Stimulated activated naive CD8-positive, alpha-beta T cell treated with anti-CD3 and anti-CD28 coated beads, Interleukin-15, Interleukin-2, amounts not matched to agents 100 U/mL and 50 U/mL, for 24 hours (primary cell): ENCODE measurements at regions not wholly inside any gene's neighbourhood (a gene's known extent, or its start where the extent isn't known, plus 50 kb on each side); places are given as distances from the start of the nearest gene placed in this dataset.

ENCODE experiments used
- ATAC-seq: fragments of 150-1000 bp; cut with Tn5 transposase; one replicate; pipeline ENCODE4 v1.10.0; 2021
- DNase-seq: peaks from one replicate; pipeline ENCODE4 v3.0.0; 2021

- ATAC-seq = no peak
- DNase-seq = no peak
These were observed 111.5 kb downstream of the ELAPOR2 start for GRCh38 chr7:86947929-86948328.

- DNase-seq (no peak), ATAC-seq (no peak)
These were observed 116.0 kb downstream of the ELAPOR2 start for GRCh38 chr7:86943447-86943846.

GRCh38 chr7:86942995-86943394 is 116.5 kb downstream of the ELAPOR2 start:
- ATAC-seq = no peak
- no peak for DNase-seq

DNA sequence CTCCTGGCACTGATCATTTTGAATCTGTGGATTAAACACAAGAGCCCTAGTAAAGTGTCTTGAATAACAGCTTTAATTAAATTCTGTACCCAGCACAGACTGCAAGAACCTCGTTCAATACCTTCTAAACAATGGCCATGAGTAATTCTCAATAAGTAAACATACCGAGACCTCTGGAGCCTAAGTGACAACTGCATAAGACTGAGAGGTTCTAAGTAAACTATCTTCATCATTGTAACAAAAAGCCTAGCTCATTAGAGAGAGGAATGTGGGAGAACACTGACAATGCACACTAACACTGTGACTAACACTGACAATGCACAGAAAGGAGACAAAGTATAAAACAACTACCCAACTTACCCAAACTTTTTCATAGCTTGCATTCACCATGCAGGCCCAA is 117.4 kb downstream of the ELAPOR2 start:
- ATAC-seq = no peak
- DNase-seq = no peak

DNA sequence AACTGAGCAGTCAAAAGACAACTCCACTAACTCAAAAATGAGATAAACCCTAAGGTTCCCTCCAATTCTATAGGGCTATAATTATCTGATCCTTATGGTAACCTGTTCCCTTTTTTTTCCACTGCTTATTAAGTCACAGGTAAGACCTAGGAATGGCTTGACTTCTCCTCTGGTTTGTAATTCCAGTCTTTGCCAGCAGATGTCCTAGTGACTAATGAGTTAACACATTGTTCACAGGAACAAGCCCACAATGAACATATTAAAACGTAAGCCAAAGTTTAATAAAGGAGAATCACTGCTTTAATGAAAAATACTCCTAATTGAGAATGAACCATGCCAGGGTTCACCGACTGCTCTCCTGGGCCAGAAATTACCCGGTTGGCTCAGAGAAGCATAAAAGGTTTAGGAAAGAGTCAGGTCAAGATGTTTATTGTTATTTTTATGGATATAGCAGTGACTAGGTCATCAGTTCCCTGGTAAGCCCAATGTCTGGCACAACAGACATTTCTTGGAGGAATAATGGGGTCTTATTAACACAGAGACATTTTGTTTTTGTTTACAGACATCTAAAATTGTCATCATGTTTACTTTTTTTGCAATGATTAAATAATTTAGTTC is 120.1 kb downstream of the ELAPOR2 start:
- peak; percentile 63 for ATAC-seq
- peak; percentile 48 for DNase-seq

- DNase-seq (no peak), ATAC-seq (no peak)
These were observed 122.0 kb downstream of the ELAPOR2 start for GRCh38 chr7:86937363-86937878.

DNA sequence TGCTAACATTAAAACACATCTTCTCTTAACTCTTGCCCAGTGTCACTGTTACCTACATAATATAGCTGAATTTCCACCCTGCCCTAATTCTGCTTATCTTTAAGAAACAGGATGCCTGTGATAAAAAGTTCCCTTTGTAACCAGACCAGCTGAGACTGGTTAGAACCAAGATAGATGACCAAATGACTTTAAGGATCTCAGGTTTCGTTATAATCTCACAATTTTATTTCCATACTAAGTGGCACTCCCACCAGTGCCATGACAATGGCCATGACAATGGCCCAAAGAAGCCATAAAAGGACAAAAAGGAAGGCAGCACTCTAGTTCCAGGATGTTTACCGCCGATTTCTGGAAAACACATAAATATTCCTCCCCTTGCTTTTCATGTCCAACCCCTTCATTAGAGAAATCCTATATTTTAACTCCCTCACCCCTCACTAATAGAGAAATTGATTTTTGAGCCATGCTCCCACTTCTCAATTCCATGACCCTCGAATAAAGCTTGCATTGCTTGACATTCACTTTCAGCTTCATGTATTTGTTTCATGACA is 126.1 kb downstream of the ELAPOR2 start:
- ATAC-seq (no peak), DNase-seq (no peak)

DNA sequence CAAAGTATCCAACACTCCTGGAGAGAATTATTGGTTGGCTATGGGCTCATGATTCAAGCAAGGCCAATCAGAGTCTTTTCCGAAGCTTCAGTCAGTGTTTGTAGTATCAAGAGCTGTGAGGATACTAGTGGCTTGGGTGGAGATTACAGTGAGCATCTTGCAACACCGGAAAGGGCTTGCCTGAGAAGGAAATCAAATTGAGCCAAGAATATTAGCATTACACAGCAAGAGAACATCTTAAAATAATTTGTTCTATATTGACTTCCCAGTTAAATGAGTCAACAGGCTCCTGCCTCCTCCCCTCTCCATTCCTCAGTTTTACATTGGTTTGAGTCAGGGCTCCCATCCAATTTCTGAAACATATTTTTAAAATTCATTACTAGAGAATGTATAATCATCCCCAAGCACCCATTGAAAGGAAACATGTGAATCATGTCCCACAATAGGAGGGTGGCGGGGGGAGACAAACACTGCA is 127.4 kb downstream of the ELAPOR2 start:
- ATAC-seq = peak; percentile 49

GRCh38 chr7:86931439-86931838 is 128.0 kb downstream of the ELAPOR2 start:
- peak; percentile 69 for ATAC-seq
- DNase-seq = no peak

More for the DNA sequence above, 127.4 kb downstream of the ELAPOR2 start:
- DNase-seq = no peak

GRCh38 chr7:86930554-86931307 is 128.7 kb downstream of the ELAPOR2 start:
- DNase-seq (no peak), ATAC-seq (no peak)

DNA sequence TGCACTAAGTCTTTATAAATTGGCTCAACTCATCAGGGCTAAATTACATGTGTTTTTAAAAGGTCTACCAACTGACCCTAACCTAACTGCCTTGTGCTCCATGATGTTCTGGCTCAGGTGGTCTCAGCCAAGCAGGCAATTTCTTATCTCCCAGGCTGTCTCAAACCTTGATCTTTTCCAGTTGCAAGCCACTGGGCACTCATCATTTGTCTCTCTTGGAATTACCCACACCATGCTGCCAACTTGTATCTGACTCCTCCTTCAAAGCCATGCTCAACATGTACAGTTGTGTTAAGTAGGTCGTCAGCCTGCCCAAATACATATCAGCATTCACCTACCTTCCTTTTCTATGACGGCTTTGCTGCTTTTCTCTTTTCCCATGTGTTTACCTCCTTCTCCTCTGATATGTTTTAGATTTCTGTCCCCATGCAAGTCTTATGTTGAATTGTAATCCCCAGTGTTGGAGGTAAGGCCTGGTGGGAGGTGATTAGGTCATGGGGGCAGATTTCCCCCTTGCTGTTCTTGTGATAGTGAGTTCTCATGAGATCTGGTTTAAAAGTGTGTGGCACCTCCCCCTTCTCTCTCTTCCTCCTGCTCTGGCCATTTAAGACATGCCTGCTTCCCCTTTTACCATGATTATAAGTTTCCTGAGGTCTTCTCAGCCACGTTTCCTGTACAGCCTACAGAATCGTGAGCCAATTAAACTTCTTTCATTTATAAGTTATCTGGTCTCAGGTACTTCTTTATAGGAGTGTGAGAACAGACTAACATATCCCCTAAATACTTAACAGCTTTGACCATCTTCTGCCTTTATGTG is 130.0 kb downstream of the ELAPOR2 start:
- ATAC-seq (no peak), DNase-seq (no peak)

GRCh38 chr7:86928308-86928707 is 131.1 kb downstream of the ELAPOR2 start:
- DNase-seq (no peak), ATAC-seq (no peak)

GRCh38 chr7:86926732-86927131 is 132.7 kb downstream of the ELAPOR2 start:
- peak; percentile 17 for DNase-seq
- no peak for ATAC-seq

DNA sequence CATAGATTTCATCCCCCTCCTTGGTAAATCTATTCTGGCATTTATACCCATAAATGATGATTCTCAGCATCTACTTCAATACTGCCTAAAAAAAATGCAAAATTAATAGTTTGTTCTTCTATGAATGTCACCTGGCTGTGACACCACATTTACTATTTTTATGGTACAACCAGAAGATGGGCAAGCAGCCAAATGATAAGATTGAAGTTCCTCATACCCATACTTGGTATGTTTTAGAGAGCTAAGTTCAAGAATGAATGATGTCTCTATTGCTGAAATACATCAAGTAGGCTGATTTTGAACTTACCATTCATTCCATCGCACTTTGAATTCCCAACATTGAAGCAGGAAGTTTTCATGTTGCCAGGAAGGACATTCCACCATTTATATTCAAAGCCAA is 134.2 kb downstream of the ELAPOR2 start:
- DNase-seq (no peak), ATAC-seq (no peak)

DNA sequence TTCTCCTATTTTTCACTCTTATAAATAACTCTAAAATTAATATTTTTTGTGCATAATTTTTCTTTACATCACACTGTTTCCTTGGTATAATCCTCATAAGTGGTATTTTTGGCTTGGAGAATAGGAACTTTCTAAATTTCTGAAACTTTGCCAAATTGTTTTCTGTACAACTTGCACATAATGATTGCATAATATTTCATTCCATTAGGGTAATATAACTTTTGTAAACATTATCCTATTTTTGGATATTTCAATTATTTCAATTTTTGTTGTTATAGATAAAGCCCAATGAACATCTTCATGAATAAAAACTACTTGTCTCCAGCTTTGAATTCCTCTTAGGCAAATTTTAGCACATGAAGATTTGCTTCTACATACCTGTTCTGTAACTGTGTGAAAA is 135.9 kb downstream of the ELAPOR2 start:
- DNase-seq (no peak), ATAC-seq (no peak)

GRCh38 chr7:86920154-86920553 is 139.3 kb downstream of the ELAPOR2 start:
- DNase-seq (no peak), ATAC-seq (no peak)

GRCh38 chr7:86918245-86918644 is 141.2 kb downstream of the ELAPOR2 start:
- no peak for DNase-seq

DNA sequence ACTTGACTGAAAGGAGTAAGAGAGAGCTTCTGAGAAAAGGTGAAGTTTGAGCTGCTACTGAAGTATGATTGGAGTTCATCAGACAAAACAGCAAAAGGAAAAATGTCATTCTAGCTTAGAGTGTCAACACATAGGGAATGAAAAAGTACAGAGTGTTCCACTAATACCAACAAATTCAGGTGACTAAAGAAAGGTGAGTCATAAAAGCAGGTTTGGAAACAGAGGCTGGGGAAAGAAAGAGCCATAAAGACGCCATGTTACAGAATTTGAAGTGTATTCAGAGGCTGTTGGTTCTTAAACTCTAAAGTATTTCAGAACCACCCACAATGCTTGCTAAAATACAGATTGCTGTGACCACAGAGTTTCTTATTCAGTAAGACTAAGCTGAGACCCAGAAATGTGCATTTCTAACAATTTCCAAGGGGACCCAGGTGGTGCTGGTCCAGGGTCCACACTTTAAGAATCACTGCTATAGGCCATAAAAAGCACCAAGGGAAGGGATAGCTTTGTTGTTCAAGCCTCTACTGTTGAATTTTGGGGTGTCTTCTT is 143.1 kb downstream of the ELAPOR2 start:
- ATAC-seq (no peak), DNase-seq (no peak)

More at GRCh38 chr7:86918245-86918644, 141.2 kb downstream of the ELAPOR2 start:
- no peak for ATAC-seq

- ATAC-seq (no peak), DNase-seq (no peak)
These were observed 144.9 kb downstream of the ELAPOR2 start for GRCh38 chr7:86914551-86914950.
